ENCODE measurements at regions not wholly inside any gene's neighbourhood (a gene's known extent, or its start where the extent isn't known, plus 50 kb on each side); places are given as distances from the start of the nearest gene placed in this dataset.

DNA sequence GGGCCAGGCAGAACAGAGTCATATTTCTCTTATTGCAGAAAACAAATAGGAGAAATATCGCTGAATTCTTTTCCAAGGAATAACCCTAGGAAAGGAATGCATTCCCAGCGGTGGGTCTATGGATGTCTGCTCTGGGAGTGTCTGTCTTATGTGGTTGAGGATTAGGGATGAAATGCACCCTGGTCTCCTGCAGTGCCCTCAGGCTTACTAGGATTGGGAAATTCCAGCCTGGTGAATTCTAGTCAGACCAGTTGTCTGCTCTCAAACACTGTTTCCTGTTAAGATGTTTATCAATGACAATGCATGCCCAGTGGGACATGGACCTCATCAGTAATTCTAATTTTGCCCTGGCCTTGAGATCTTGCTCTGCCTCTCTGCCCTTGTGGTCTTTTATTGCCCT lies 136.1 kb upstream of the ELAVL2 start:
- FAIRE-seq (no peak), DNase-seq (ENCODE audit: insufficient read length, low spot score) (no peak)
- TF ChIP-seq CTCF (IDR thresholded peaks at IDR 0.05; ENCODE audit: insufficient read depth, missing control alignments): no peak

GRCh38 chr9:23945897-23946296 lies 119.9 kb upstream of the ELAVL2 start:
- no peak for TF ChIP-seq CTCF (IDR thresholded peaks at IDR 0.05; ENCODE audit: insufficient read depth, missing control alignments)

DNA sequence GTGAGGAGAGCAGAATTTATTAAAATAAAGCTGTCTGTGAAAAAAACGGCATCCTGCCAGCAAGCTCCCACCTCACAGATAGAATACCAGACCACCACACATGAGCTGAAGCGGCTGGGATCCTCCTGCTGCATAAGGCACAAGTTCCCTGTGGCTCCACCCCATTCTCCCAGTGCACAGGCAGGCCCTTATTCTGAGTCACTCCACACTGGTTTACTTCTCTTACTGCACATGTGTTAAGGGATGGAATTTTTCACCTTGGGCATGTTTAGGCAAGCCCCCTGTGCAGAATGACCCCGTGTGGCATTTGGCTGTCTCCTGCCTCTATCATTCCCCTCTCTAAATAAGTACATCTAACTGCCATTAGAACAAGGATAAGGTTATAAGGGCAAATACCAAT lies 115.0 kb upstream of the ELAVL2 start:
- FAIRE-seq (no peak), DNase-seq (ENCODE audit: insufficient read length, low spot score) (no peak)
- no peak for TF ChIP-seq CTCF (IDR thresholded peaks at IDR 0.05; ENCODE audit: insufficient read depth, missing control alignments)

More at GRCh38 chr9:23945897-23946296, 119.9 kb upstream of the ELAVL2 start:
- no peak for DNase-seq (ENCODE audit: insufficient read length, low spot score)
- FAIRE-seq: no peak

DNA sequence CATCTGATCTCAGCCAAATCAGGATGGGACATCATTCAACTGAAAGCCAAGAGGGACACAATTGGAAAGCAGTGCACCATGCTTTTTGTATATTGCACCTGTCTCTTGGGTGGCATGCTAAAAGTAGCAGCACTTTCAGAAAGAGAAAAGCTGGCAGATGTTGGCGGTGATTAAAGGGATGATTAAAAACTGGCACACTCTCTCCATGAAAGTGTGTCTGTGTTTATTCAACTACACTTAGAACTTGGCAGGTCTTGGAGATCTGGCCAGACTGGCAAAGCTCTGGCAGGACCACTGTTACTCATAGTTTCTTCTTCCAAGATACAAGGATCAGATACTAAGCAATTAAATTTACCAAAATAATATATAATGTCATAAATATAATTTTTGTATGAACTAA lies 112.9 kb upstream of the ELAVL2 start:
- no peak for TF ChIP-seq CTCF (IDR thresholded peaks at IDR 0.05; ENCODE audit: insufficient read depth, missing control alignments)
- no peak for DNase-seq (ENCODE audit: insufficient read length, low spot score)
- no peak for FAIRE-seq

DNA sequence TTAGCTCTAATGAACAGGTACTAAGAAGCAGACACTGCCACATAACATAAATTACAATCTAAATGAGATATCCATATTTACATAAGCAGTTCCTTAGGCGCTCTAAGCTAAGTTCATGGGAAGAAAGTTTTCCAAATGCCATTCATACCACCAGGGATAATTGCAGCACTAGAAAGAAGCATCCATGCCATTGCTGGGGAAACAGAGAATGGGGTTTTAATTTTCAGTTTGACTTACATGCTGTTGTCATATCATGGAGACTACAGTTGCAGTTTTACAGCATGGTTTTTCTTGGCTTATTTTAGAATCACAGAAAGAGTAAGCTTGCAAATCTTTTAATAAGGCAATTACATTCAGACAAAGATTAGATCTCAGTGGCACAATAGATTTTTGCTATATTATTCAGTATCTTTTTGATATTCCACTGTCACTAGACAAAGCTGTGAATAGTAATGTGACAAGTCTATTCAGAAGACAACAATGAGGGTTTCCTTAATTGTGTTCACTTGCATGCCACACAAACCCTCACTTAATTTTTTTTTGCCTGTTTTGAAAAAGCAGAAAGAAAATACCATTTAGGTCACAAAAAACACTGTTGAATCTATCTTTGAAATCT lies 108.4 kb upstream of the ELAVL2 start:
- FAIRE-seq (no peak), DNase-seq (ENCODE audit: insufficient read length, low spot score) (no peak)
- no peak for TF ChIP-seq CTCF (IDR thresholded peaks at IDR 0.05; ENCODE audit: insufficient read depth, missing control alignments)

DNA sequence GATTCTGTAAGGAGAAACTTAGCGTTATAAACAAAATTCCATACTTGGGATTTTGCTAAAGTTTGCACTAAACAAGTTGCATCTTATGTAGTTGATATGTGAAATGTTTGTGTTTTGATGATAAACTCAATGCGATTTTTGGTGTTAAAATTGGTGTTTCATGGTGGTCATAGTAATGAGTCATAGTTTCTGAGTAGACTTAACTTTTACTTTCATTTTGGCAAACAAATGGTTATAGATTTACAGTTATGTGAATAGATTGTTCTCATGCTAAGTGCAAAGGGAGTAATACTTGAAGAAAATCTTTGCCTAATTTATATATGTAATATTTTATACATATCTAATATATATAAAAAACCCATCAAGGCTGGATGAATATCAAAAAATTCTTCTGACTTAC lies 107.3 kb upstream of the ELAVL2 start:
- FAIRE-seq (no peak), DNase-seq (ENCODE audit: insufficient read length, low spot score) (no peak)

More for the DNA sequence above, 107.3 kb upstream of the ELAVL2 start:
- TF ChIP-seq CTCF (IDR thresholded peaks at IDR 0.05; ENCODE audit: insufficient read depth, missing control alignments): no peak
